SK-N-SH treated with all-trans-retinoic acid at 6 μM for 48 hours (cell line): ENCODE measurements at regions not wholly inside any gene's neighbourhood (a gene's known extent, or its start where the extent isn't known, plus 50 kb on each side); places are given as distances from the start of the nearest gene placed in this dataset.

Experiments used
- ARNTL ChIP-seq: fragments of 450-650 bp; formaldehyde crosslinking; IDR thresholded peaks from 2 replicates; pipeline ENCODE4 v1.5.0; 2020; ENCODE audit warnings: low read depth, mild to moderate bottlenecking, moderate library complexity, borderline replicate concordance
- BACH2 ChIP-seq: fragments of 250-450 bp; sonication (Bioruptor Pico); IDR thresholded peaks from 2 replicates; pipeline ENCODE4 v1.9.0; 2021; ENCODE audit warnings: mild to moderate bottlenecking, borderline replicate concordance
- CSDC2 ChIP-seq: fragments of 250-450 bp; sonication (Bioruptor Pico); IDR thresholded peaks from 2 replicates; pipeline ENCODE4 v1.5.0; 2020; ENCODE audit warnings: mild to moderate bottlenecking, moderate library complexity
- ESRRG ChIP-seq: fragments of 250-450 bp; sonication (Bioruptor Pico); IDR thresholded peaks from 2 replicates; pipeline ENCODE4 v1.6.1; 2021; ENCODE audit warnings: mild to moderate bottlenecking
- POU6F1 ChIP-seq: fragments of 250-450 bp; sonication (Bioruptor Pico); IDR thresholded peaks from 2 replicates; pipeline ENCODE4 v1.8.0; 2021; ENCODE audit warnings: low read depth, mild to moderate bottlenecking, moderate library complexity, borderline replicate concordance
- RARB ChIP-seq: fragments of 250-450 bp; sonication (Bioruptor Pico); IDR thresholded peaks from 2 replicates; pipeline ENCODE4 v1.8.0; 2021; ENCODE audit warnings: mild to moderate bottlenecking, moderate library complexity
- SNAI2 ChIP-seq: fragments of 250-450 bp; sonication (Bioruptor Pico); IDR thresholded peaks from 2 replicates; pipeline ENCODE4 v1.5.0; 2020; ENCODE audit warnings: mild to moderate bottlenecking, moderate library complexity
- TCF4 ChIP-seq: fragments of 250-450 bp; sonication (Bioruptor Pico); IDR thresholded peaks from 2 replicates; pipeline ENCODE4 v1.8.0; 2021; ENCODE audit warnings: mild to moderate bottlenecking, moderate library complexity, borderline replicate concordance
- ZFP3 ChIP-seq: fragments of 250-450 bp; sonication (Bioruptor Pico); IDR thresholded peaks from 2 replicates; pipeline ENCODE4 v1.5.0; 2020; ENCODE audit warnings: mild to moderate bottlenecking, moderate library complexity
- ZFP30 ChIP-seq: fragments of 450-650 bp; formaldehyde crosslinking; IDR thresholded peaks from 2 replicates; pipeline ENCODE4 v1.5.0; 2022; ENCODE audit warnings: mild to moderate bottlenecking, moderate library complexity
- ZNF565 ChIP-seq: fragments of 450-650 bp; formaldehyde crosslinking; conservative IDR thresholded peaks from 2 replicates; pipeline ENCODE4 v1.5.0; 2020; ENCODE audit warnings: low read depth, mild to moderate bottlenecking, moderate library complexity
- ZNF70 ChIP-seq: fragments of 450-650 bp; formaldehyde crosslinking; IDR thresholded peaks from 2 replicates; pipeline ENCODE4 v1.5.0; 2020; ENCODE audit warnings: mild to moderate bottlenecking, moderate library complexity
- ZNF8 ChIP-seq: fragments of 450-650 bp; formaldehyde crosslinking; IDR thresholded peaks from 2 replicates; pipeline ENCODE4 v1.5.0; 2020; ENCODE audit warnings: mild to moderate bottlenecking, moderate library complexity
- TF ChIP-seq, protein P1 (sequence below): fragments of 250-450 bp; sonication (Bioruptor Pico); IDR thresholded peaks from 2 replicates; pipeline ENCODE4 v1.8.0; 2020; ENCODE audit warnings: mild to moderate bottlenecking, moderate library complexity, borderline replicate concordance

GRCh38 chr2:211204456-211204855, 648.1 kb downstream of the CPS1 start:
- no peak for TF ChIP-seq CSDC2 (CRISPR knock-in tag)
- TF ChIP-seq ZFP3 (CRISPR knock-in tag): no peak
- TF ChIP-seq, protein P1, sequence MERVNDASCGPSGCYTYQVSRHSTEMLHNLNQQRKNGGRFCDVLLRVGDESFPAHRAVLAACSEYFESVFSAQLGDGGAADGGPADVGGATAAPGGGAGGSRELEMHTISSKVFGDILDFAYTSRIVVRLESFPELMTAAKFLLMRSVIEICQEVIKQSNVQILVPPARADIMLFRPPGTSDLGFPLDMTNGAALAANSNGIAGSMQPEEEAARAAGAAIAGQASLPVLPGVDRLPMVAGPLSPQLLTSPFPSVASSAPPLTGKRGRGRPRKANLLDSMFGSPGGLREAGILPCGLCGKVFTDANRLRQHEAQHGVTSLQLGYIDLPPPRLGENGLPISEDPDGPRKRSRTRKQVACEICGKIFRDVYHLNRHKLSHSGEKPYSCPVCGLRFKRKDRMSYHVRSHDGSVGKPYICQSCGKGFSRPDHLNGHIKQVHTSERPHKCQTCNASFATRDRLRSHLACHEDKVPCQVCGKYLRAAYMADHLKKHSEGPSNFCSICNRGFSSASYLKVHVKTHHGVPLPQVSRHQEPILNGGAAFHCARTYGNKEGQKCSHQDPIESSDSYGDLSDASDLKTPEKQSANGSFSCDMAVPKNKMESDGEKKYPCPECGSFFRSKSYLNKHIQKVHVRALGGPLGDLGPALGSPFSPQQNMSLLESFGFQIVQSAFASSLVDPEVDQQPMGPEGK (CRISPR knock-in tag): no peak
- no peak for TF ChIP-seq ARNTL
- no peak for TF ChIP-seq ZNF70 (CRISPR knock-in tag)
- no peak for TF ChIP-seq ZFP30 (CRISPR knock-in tag)
- no peak for TF ChIP-seq ZNF565 (CRISPR knock-in tag)
- no peak for TF ChIP-seq RARB
- no peak for TF ChIP-seq ESRRG
- TF ChIP-seq ZNF8 (CRISPR knock-in tag): no peak
- no peak for TF ChIP-seq BACH2
- no peak for TF ChIP-seq TCF4 (CRISPR knock-in tag)
- no peak for TF ChIP-seq POU6F1 (CRISPR knock-in tag)
- no peak for TF ChIP-seq SNAI2
